AG04450 (cell line): ENCODE measurements at regions not wholly inside any gene's neighbourhood (a gene's known extent, or its start where the extent isn't known, plus 50 kb on each side); places are given as distances from the start of the nearest gene placed in this dataset.

Experiments
- CTCF ChIA-PET: fragments of 300-600, 350-600 bp; formaldehyde crosslinking; extraction: SDS; loops from one replicate; lab custom pipeline; 2022; ENCODE audit warnings: antibody characterized with exemption, inconsistent platforms; lab: Charles Lee
- POLR2A ChIA-PET: fragments of 350-600 bp; formaldehyde crosslinking; extraction: SDS; loops from one replicate; lab custom pipeline; 2021; ENCODE audit warnings: antibody characterized with exemption, inconsistent platforms; lab: Yijun Ruan, JAX
- DNase-seq: peaks from one replicate; pipeline ENCODE4 v3.0.0-alpha.2; 2011; ENCODE audit warnings: low read depth, low spot score
- H3K27ac ChIP-seq: one replicate; pipeline ENCODE4 v1.5.1; 2012; ENCODE audit warnings: low read depth, low read length, control low read depth
- H3K27me3 ChIP-seq: one replicate; pipeline ENCODE4 v1.6.0; 2012; ENCODE audit warnings: low read length; ENCODE audit not compliant: control insufficient read depth, insufficient read depth
- H3K4me3 ChIP-seq: 2 replicates; pipeline ENCODE4 v1.5.1; 2011; ENCODE audit warnings: mild to moderate bottlenecking, low read depth, low read length, control low read depth
- H3K9me3 ChIP-seq: 2 replicates; pipeline ENCODE4 v1.5.1; 2012; ENCODE audit warnings: low read length; ENCODE audit not compliant: control insufficient read depth, insufficient read depth
- TF ChIP-seq, protein P1 (sequence below): IDR thresholded peaks from 2 replicates; pipeline ENCODE4 v1.5.1; 2011; ENCODE audit warnings: low read depth, low read length, control low read depth, inconsistent platforms

DNA sequence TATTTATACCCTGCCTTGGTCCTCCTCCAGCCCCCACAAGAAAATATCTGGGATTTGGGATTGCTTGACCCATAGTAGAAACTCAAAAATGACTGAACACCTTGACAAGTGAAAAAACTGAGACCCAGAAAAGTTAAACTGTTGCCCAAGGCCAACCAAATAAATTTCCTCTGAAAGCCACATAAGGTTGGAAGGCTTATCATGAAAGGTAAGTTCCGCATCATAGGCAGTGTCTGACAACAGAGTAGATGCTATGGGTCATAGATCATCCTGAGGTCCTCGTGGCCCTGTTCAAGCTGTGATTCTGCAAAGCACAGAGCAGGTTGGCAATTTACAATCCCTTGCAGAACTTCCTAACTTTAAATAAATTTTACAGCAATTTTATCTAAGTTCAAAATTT is 140.8 kb upstream of the TSC22D2 start:
- Histone ChIP-seq H3K9me3 (no peaks in the 10 kb centered on the region), H3K27ac (no peak overlapping the region), H3K4me3 (no peak overlapping the region), H3K27me3 (no peaks in the 10 kb centered on the region)
- ChIA-PET POLR2A (no interaction called here), CTCF (interaction anchor here (0.9 kb wide), 1 partner anchor 19 kb away, joined by 4 read pairs; no protein-coding TSS in a partner anchor)
- TF ChIP-seq, protein P1, sequence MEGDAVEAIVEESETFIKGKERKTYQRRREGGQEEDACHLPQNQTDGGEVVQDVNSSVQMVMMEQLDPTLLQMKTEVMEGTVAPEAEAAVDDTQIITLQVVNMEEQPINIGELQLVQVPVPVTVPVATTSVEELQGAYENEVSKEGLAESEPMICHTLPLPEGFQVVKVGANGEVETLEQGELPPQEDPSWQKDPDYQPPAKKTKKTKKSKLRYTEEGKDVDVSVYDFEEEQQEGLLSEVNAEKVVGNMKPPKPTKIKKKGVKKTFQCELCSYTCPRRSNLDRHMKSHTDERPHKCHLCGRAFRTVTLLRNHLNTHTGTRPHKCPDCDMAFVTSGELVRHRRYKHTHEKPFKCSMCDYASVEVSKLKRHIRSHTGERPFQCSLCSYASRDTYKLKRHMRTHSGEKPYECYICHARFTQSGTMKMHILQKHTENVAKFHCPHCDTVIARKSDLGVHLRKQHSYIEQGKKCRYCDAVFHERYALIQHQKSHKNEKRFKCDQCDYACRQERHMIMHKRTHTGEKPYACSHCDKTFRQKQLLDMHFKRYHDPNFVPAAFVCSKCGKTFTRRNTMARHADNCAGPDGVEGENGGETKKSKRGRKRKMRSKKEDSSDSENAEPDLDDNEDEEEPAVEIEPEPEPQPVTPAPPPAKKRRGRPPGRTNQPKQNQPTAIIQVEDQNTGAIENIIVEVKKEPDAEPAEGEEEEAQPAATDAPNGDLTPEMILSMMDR = no peak
- no peak for DNase-seq

DNA sequence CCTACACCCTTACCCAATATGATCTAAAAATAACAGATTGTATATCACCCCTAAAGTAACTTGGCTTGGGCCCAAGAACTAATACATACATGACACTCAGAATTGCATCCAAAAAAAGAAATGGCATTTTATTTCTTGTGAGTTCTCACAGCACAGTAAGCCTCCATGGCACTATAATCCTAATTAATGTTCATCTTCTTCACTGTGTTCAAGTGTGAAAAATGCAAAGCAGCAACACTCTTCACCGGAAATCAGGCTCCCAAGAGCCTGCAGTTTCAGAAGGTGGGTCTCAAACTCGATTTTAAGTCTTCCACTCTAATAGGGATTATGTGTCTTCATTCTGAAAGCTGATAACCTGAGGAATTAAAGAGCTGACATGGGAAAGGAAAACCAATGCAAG is 142.8 kb upstream of the TSC22D2 start:
- no peak overlapping the region for H3K4me3 ChIP-seq
- POLR2A ChIA-PET = no interaction called here
- H3K27ac ChIP-seq = no peak overlapping the region
- no peaks in the 10 kb centered on the region for H3K27me3 ChIP-seq
- TF ChIP-seq, protein P1 = no peak
- DNase-seq = no peak
- CTCF ChIA-PET = interaction anchor here (0.5 kb wide), 1 partner anchor 11 kb away, joined by 3 read pairs; no protein-coding TSS in a partner anchor
- no peaks in the 10 kb centered on the region for H3K9me3 ChIP-seq

DNA sequence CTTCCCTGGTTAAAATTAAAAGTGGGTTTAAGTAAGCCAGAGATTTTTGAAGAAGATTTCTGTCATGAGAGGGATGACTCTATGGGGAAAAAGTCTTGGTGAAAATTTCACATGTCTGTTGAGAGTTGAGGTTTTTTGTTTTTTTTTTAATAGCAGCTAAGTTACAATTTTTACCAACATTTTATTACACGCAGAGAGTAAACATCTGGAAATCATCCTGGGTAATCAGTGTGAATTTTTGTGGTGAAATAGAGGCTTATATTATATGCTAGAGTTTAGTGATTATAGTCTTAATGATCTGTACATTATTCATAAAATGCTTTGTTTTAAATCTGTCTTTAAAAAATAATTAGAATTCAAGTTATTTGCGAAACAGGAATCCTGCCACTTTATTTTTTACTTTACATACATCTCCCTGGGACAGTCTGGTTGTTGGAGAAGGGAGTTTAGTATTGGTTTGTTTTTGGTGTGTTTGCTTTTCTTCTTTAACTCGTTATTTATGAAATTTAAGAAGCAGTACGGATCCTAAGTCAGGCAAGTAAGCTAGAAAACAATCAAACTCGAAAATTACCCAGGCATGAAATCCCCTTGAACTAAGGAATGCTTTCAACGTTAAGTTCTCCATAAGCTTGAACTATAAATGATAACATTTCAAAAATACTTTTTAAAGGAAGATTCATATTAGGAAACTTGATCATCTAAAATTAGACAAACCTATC is 143.4 kb upstream of the TSC22D2 start:
- no peaks in the 10 kb centered on the region for H3K27me3 ChIP-seq
- TF ChIP-seq, protein P1 = no peak
- ChIA-PET CTCF (no interaction called here), POLR2A (no interaction called here)
- H3K4me3 ChIP-seq = no peak overlapping the region
- no peaks in the 10 kb centered on the region for H3K9me3 ChIP-seq
- H3K27ac ChIP-seq = no peak overlapping the region
- no peak for DNase-seq

DNA sequence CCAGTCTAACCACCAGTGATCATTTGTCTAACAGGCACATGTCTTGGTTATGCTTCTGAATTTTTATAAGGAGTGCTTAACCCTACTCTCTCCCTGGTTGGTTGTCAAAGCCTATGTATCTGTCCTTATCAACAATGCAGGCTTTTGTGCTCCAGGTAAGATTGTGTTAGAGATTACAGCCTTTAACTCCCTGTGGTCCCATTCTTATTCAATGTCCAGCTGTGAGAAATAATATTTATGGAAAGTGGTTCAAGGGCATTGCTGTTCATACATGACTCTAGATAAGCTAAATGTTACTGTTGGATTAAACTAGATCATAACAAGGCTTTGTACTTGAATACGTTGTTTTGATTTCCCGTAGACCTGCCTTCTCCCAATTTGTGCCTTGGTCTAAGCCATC is 146.1 kb upstream of the TSC22D2 start:
- no peaks in the 10 kb centered on the region for H3K9me3 ChIP-seq
- DNase-seq = no peak
- TF ChIP-seq, protein P1 = no peak
- H3K4me3 ChIP-seq = no peak overlapping the region
- no peak overlapping the region for H3K27ac ChIP-seq
- ChIA-PET CTCF (no interaction called here), POLR2A (no interaction called here)
- H3K27me3 ChIP-seq = no peaks in the 10 kb centered on the region

DNA sequence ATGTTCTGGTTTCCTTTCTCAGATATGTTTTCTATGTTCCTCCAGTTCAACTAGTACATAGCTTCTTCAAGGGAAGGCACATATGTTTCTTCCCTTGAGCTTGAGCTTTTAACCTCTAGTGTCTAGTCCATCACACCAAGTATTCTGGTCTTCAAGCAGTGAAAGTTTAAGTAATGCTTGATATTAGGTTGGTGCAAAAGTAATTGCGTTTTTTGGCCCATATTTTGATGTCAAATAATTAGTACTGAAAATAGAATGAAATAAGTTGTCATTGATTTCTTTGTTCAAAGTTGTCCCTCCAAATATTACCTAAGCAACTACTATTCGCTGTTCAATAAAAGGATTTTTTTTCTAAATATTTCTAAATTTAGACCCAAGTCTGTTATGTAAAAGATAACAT is 146.7 kb upstream of the TSC22D2 start:
- POLR2A ChIA-PET = no interaction called here
- no peaks in the 10 kb centered on the region for H3K27me3 ChIP-seq
- CTCF ChIA-PET = interaction anchor here (1.5 kb wide), 1 partner anchor 294 kb away, joined by 3 read pairs; no protein-coding TSS in a partner anchor
- TF ChIP-seq, protein P1 = no peak
- H3K9me3 ChIP-seq = no peaks in the 10 kb centered on the region
- H3K4me3 ChIP-seq = no peak overlapping the region
- DNase-seq = no peak
- no peak overlapping the region for H3K27ac ChIP-seq
